Sigmoid colon (tissue), 6 donors: ENCODE measurements at regions not wholly inside any gene's neighbourhood (a gene's known extent, or its start where the extent isn't known, plus 50 kb on each side); places are given as distances from the start of the nearest gene placed in this dataset.

ENCODE experiments used
- DNase-seq: peaks from one replicate; pipeline ENCODE4 v3.0.0-alpha.2; 2019
- H3K27ac ChIP-seq, 4 donors: fragments of 200-600 bp; sonication (generic); one replicate each; pipeline ENCODE4 v1.5.1; 2016 to 2019; ENCODE audit warnings: mild to moderate bottlenecking in 1 of 4
- H3K27me3 ChIP-seq, 3 donors: fragments of 200-600 bp; sonication (generic); one replicate each; pipeline ENCODE4 v1.5.1; 2019; ENCODE audit warnings: mild to moderate bottlenecking in 1 of 3
- H3K36me3 ChIP-seq, 4 donors: fragments of 200-600 bp; sonication (generic); one replicate each; pipeline ENCODE4 v1.5.1; 2016 to 2019
- H3K4me1 ChIP-seq, 4 donors: fragments of 200-600 bp; sonication (generic); one replicate each; pipeline ENCODE4 v1.5.1; 2017 to 2019
- H3K4me3 ChIP-seq, 4 donors: fragments of 200-600 bp; sonication (generic); one replicate each; pipeline ENCODE4 v1.5.1; 2017 to 2019; ENCODE audit warnings: mild to moderate bottlenecking in 2 of 4, moderate library complexity in 1 of 4
- H3K9me3 ChIP-seq, 4 donors: fragments of 200-600 bp in 3 of 4; sonication (generic) in 3 of 4; one replicate each; pipeline versions ENCODE4 v1.5.1 to v1.6.1; 2013 to 2019
- EP300 ChIP-seq, 4 donors: sonication (generic); formaldehyde crosslinking; IDR thresholded peaks; one replicate each; pipeline ENCODE4 v1.6.1; 2017; ENCODE audit warnings: antibody characterized with exemption in 4 of 4
- POLR2A ChIP-seq, 2 donors: fragments of 450-650 bp; IDR thresholded peaks; one replicate each; pipeline ENCODE4 v1.6.1; 2016; ENCODE audit warnings: antibody characterized with exemption in 2 of 2, mild to moderate bottlenecking in 2 of 2, moderate library complexity in 2 of 2
- POLR2AphosphoS5 ChIP-seq, 4 donors: sonication (generic); formaldehyde crosslinking; IDR thresholded peaks; one replicate each; pipeline ENCODE4 v1.6.1; 2017; ENCODE audit warnings: antibody characterized with exemption in 4 of 4
- WGBS, 2 donors: extraction: QIAGEN DNeasy Blood & Tissue Kit; methylation state at CpG; one replicate each; pipeline ENCODE4 v1.1.7; 2013; 5-methylcytosine and 5-hydroxymethylcytosine counted together
- intact Hi-C: fragments of 100-400 bp; cut with DNase I; formaldehyde crosslinking; loops from one replicate; pipeline ENCODE4 v1.15.1; 2023
- TF ChIP-seq, protein P1 (sequence below), 4 experiments: fragments of 450-650 bp in 3 of 4; fragments of 200-600 bp in 1 of 4; IDR thresholded peaks; one replicate each; pipeline ENCODE4 v1.5.1; 2016 to 2019; ENCODE audit warnings: antibody characterized with exemption in 4 of 4, mild to moderate bottlenecking in 3 of 4, moderate library complexity in 2 of 4
- donor health status: healthy with polysubstance abuse.
- donor health status: healthy.

DNA sequence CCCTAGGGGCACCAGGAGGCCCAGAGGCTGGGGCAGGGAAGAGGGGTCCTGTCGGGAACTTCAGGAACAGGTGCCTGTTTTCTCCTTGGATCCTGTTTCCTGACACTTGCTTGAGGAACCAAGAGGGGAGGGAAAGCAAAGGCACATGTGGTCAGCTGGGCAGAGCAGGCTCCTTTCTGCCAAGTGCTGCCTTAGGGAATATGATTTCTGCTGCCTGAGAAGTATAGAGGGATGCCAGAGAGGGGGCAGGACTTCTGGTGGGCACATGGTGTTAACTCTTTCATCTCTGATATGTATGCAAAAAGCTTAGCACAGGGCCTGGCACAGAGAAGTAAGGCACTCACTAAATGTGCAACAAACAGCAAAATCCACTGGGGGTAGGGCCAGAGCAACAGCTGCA, 51.2 kb upstream of the PJA1 start:
- TF ChIP-seq POLR2A (IDR thresholded peaks at IDR 0.05) (no peak), EP300 (IDR thresholded peaks at IDR 0.05) (no peak), POLR2AphosphoS5 (IDR thresholded peaks at IDR 0.05) (no peak)
- TF ChIP-seq, protein P1, sequence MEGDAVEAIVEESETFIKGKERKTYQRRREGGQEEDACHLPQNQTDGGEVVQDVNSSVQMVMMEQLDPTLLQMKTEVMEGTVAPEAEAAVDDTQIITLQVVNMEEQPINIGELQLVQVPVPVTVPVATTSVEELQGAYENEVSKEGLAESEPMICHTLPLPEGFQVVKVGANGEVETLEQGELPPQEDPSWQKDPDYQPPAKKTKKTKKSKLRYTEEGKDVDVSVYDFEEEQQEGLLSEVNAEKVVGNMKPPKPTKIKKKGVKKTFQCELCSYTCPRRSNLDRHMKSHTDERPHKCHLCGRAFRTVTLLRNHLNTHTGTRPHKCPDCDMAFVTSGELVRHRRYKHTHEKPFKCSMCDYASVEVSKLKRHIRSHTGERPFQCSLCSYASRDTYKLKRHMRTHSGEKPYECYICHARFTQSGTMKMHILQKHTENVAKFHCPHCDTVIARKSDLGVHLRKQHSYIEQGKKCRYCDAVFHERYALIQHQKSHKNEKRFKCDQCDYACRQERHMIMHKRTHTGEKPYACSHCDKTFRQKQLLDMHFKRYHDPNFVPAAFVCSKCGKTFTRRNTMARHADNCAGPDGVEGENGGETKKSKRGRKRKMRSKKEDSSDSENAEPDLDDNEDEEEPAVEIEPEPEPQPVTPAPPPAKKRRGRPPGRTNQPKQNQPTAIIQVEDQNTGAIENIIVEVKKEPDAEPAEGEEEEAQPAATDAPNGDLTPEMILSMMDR (IDR thresholded peaks at IDR 0.05) = no peak
- H3K4me3 ChIP-seq = no peak overlapping the region
- no peaks in the 10 kb centered on the region for H3K9me3 ChIP-seq
- H3K27me3 ChIP-seq = no peaks in the 10 kb centered on the region
- H3K27ac ChIP-seq = peak overlapping the region in 3 of 4 donors; percentile 70 to 71 (median 71)
- DNase-seq = peak; percentile 53
- 43 to 44% methylated on average over 1 of the region's 1 CpG for WGBS, 2 donors
- no peaks in the 10 kb centered on the region for H3K36me3 ChIP-seq
- intact Hi-C loops = loop anchor here (5.0 kb wide), 1 partner anchor 59 kb away; no protein-coding TSS in a partner anchor
- peaks cover 0 to 10% (median 5%) of the 10 kb centered on the region in 4 donors for H3K4me1 ChIP-seq

DNA sequence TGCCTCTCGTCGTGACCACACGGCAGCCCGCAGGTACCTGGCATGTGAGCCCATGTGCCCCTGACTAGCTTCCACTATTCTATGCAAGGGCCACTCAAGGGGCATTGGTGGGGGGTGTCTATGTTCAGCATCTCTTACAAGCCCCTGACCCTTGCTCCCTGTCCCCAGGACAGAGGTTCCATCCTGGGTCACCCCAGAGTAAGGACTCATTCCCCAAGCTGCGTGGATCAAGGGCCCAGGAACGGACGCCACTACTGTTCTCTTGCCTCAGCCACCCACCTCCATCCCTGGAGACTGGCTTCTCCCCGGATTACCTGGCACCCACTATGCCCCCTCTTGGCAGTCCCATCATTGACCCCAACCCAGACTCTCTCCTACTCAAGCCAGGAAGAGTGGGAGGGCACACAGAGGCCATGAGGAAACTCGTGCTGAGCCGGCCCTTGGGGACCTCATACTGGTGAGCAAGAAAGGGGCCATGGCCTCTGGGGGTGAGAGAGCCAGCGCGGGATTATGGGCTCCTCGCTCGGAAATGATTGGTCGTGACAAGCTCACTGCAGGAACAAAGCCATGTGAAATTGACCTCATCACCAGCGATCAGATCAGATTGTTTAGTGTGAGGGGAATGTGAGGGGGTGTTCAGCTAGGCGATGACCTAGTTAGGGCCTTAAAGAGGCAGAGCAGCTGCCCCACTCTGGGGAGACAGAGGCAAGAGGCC, 50.1 kb upstream of the PJA1 start:
- Histone ChIP-seq H3K27me3 (no peaks in the 10 kb centered on the region), H3K36me3 (no peaks in the 10 kb centered on the region), H3K9me3 (no peaks in the 10 kb centered on the region), H3K4me3 (no peak overlapping the region), H3K4me1 (peaks cover 0 to 19% (median 13%) of the 10 kb centered on the region in 4 donors), H3K27ac (peak overlapping the region in 3 of 4 donors; percentile 8 to 71 (median 71))
- 80 to 89% methylated on average over 17 of the region's 17 CpGs for WGBS, 2 donors
- DNase-seq = no peak
- TF ChIP-seq, protein P1 (IDR thresholded peaks at IDR 0.05) = no peak
- TF ChIP-seq POLR2A (IDR thresholded peaks at IDR 0.05) = no peak
- no peak for TF ChIP-seq POLR2AphosphoS5 (IDR thresholded peaks at IDR 0.05)
- no peak for TF ChIP-seq EP300 (IDR thresholded peaks at IDR 0.05)
- intact Hi-C loops = loop anchor here (5.0 kb wide), 1 partner anchor 58 kb away; no protein-coding TSS in a partner anchor
